ENCODE measurements at regions not wholly inside any gene's neighbourhood (a gene's known extent, or its start where the extent isn't known, plus 50 kb on each side); places are given as distances from the start of the nearest gene placed in this dataset.

DNA sequence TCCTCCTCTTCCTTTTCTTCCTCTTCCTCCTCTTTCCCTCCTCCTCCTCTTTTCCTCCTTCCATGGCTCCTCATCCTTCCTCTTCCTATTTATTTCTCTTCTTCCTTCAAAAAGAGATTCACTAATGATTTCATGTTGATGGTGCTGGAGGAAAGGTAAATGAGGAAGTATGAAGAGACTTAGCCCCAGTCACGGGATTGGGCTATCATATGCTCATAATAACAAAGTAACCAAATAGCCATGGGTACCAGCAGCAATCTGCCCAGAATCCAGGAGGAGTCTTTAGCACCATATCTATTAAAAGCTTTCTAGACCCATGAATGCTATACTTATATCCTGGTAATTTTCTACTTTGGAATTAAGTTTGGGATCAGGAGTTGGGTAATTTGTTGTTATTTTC, 910.9 kb upstream of the MAP3K7 start:
- Histone ChIP-seq H3K4me1 (ENCODE audit: control insufficient read depth in 5 of 5, insufficient read depth in 5 of 5, low read length in 5 of 5) (no peaks in the 10 kb centered on the region), H3K36me3 (ENCODE audit: control insufficient read depth in 4 of 4, insufficient read depth in 4 of 4, low read length in 4 of 4) (no peaks in the 10 kb centered on the region), H3K9me3 (ENCODE audit: control insufficient read depth in 4 of 4, insufficient read depth in 3 of 4, low read length in 3 of 4) (no peaks in the 10 kb centered on the region), H3K27ac (ENCODE audit: low read depth in 1 of 2, low read length in 1 of 2) (no peak overlapping the region), H3K4me3 (no peak overlapping the region), H3K27me3 (ENCODE audit: control insufficient read depth in 3 of 3, insufficient read depth in 3 of 3, low read length in 2 of 3) (no peaks in the 10 kb centered on the region), H3K9ac (ENCODE audit: insufficient read depth in 1 of 2, low read length in 2 of 2) (no peak overlapping the region)
- ATAC-seq (ENCODE audit: insufficient read depth, low FRiP score) (no peak), DNase-seq (no peak)
- no peak for TF ChIP-seq CTCF (IDR thresholded peaks at IDR 0.05; ENCODE audit: control extremely low read depth, extremely low read depth)
- 82 to 100% methylated on average over 1 of the region's 1 CpG for WGBS, 2 donors

- Histone ChIP-seq H3K4me3 (no peak overlapping the region), H3K36me3 (ENCODE audit: control insufficient read depth in 4 of 4, insufficient read depth in 4 of 4, low read length in 4 of 4) (no peaks in the 10 kb centered on the region), H3K9me3 (ENCODE audit: control insufficient read depth in 4 of 4, insufficient read depth in 3 of 4, low read length in 3 of 4) (no peaks in the 10 kb centered on the region), H3K27me3 (ENCODE audit: control insufficient read depth in 3 of 3, insufficient read depth in 3 of 3, low read length in 2 of 3) (no peaks in the 10 kb centered on the region), H3K27ac (ENCODE audit: low read depth in 1 of 2, low read length in 1 of 2) (no peak overlapping the region), H3K9ac (ENCODE audit: insufficient read depth in 1 of 2, low read length in 2 of 2) (no peak overlapping the region), H3K4me1 (ENCODE audit: control insufficient read depth in 5 of 5, insufficient read depth in 5 of 5, low read length in 5 of 5) (no peaks in the 10 kb centered on the region)
- TF ChIP-seq CTCF (IDR thresholded peaks at IDR 0.05; ENCODE audit: control extremely low read depth, extremely low read depth): no peak
- WGBS, 2 donors: 37% methylated on average over 2 of the region's 2 CpGs
- ATAC-seq (ENCODE audit: insufficient read depth, low FRiP score) (no peak), DNase-seq (no peak)
Observed at GRCh38 chr6:91490671-91491301, 903.9 kb upstream of the MAP3K7 start.

DNA sequence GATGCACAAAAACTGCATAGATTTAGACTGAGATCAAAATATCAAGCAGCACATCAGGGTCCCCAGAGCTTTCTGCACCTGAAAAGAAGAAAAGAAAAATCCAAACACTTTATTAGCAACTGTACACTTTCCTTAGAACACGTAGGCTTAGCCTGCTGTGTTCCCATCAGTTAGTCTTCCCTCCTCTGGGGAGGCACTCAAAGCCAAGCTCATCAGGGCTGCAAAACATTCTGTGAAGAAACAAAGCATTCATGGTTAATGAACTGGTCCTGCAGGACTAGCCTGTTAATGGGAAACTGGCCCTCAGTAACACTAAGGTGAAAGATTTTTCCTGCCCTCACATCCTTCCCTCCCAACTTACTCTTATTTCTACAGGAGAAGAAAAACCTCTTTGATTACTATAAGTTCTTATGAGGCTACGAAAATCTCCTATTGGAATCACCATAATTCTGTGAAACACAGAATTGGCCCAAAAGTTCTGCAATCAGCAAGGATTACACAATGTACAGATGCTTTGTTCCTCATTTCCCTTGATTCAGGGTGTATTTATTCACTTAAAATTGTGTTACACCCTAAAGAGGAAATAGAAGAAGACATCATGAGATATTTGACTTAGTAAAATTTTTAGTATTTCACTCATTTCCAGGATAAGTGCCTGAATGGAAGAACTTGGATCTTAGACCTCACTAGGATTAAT, 901.0 kb upstream of the MAP3K7 start:
- no peaks in the 10 kb centered on the region for H3K36me3 ChIP-seq (ENCODE audit: control insufficient read depth in 4 of 4, insufficient read depth in 4 of 4, low read length in 4 of 4)
- DNase-seq: no peak
- H3K27ac ChIP-seq (ENCODE audit: low read depth in 1 of 2, low read length in 1 of 2): no peak overlapping the region
- no peak for TF ChIP-seq CTCF (IDR thresholded peaks at IDR 0.05; ENCODE audit: control extremely low read depth, extremely low read depth)
- H3K4me1 ChIP-seq (ENCODE audit: control insufficient read depth in 5 of 5, insufficient read depth in 5 of 5, low read length in 5 of 5): no peaks in the 10 kb centered on the region
- no peak overlapping the region for H3K4me3 ChIP-seq
- no peak overlapping the region for H3K9ac ChIP-seq (ENCODE audit: insufficient read depth in 1 of 2, low read length in 2 of 2)
- no peak for ATAC-seq (ENCODE audit: insufficient read depth, low FRiP score)
- WGBS, 2 donors: 56 to 67% methylated on average over 2 of the region's 2 CpGs
- no peaks in the 10 kb centered on the region for H3K27me3 ChIP-seq (ENCODE audit: control insufficient read depth in 3 of 3, insufficient read depth in 3 of 3, low read length in 2 of 3)
- H3K9me3 ChIP-seq (ENCODE audit: control insufficient read depth in 4 of 4, insufficient read depth in 3 of 4, low read length in 3 of 4): no peaks in the 10 kb centered on the region

Measured in lung (tissue), 11 donors.